GM12873 (cell line): ENCODE measurements at regions not wholly inside any gene's neighbourhood (a gene's known extent, or its start where the extent isn't known, plus 50 kb on each side); places are given as distances from the start of the nearest gene placed in this dataset.

Source experiments
- CTCF ChIP-seq: IDR thresholded peaks from 2 replicates; pipeline ENCODE4 v1.5.1; 2012; ENCODE audit warnings: low read depth, mild to moderate bottlenecking, moderate library complexity, low read length, control low read depth; ENCODE audit not compliant: insufficient read depth; ENCODE audit errors: missing control alignments

- TF ChIP-seq CTCF = no peak
Measured at GRCh38 chr22:49390954-49391353, 436.7 kb downstream of the BRD1 start.

GRCh38 chr22:49382451-49382735 is 445.3 kb downstream of the BRD1 start:
- TF ChIP-seq CTCF = no peak

- TF ChIP-seq CTCF = no peak
Measured at GRCh38 chr22:49381595-49382450, 445.9 kb downstream of the BRD1 start.

- no peak for TF ChIP-seq CTCF
Measured at GRCh38 chr22:49380828-49381114, 446.9 kb downstream of the BRD1 start.

GRCh38 chr22:49380095-49380827 is 447.4 kb downstream of the BRD1 start:
- no peak for TF ChIP-seq CTCF

GRCh38 chr22:49377306-49377705 is 450.4 kb downstream of the BRD1 start:
- no peak for TF ChIP-seq CTCF

- no peak for TF ChIP-seq CTCF
Measured at GRCh38 chr22:49373801-49374226, 453.9 kb downstream of the BRD1 start.
